MCF 10A (cell line): ENCODE measurements at regions not wholly inside any gene's neighbourhood (a gene's known extent, or its start where the extent isn't known, plus 50 kb on each side); places are given as distances from the start of the nearest gene placed in this dataset.

Experiments
- BruUV-seq: library from RNA; stranded (reverse); fragments of 400-500 nt; replicated peaks from 2 replicates; lab custom pipeline; 2021; lab: Mats Ljungman, UMichigan
- CTCF ChIA-PET: fragments of 300-600 bp; sonication (Branson Sonifier 250); formaldehyde crosslinking; extraction: SDS; loops from one replicate; lab custom pipeline; 2021; ENCODE audit warnings: antibody characterized with exemption, inconsistent platforms; lab: Yijun Ruan, JAX
- POLR2A ChIA-PET: fragments of 300-600, 350-650 bp; sonication (Branson Sonifier 250); formaldehyde crosslinking; extraction: SDS; loops from one replicate; lab custom pipeline; 2020; ENCODE audit warnings: antibody characterized with exemption, inconsistent platforms; lab: Yijun Ruan, JAX
- DNase-seq: peaks from one replicate; pipeline ENCODE4 v3.0.0-alpha.2; 2018; ENCODE audit not compliant: unreplicated experiment
- H3K27ac Mint-ChIP-seq: one replicate; pipeline ENCODE4 v1.8.0; 2022; ENCODE audit warnings: mild to moderate bottlenecking, low read depth, mixed read lengths; ENCODE audit not compliant: unreplicated experiment
- H3K27me3 Mint-ChIP-seq: one replicate; pipeline ENCODE4 v1.8.0; 2022; ENCODE audit warnings: mixed read lengths; ENCODE audit not compliant: insufficient read depth, unreplicated experiment
- H3K36me3 Mint-ChIP-seq: one replicate; pipeline ENCODE4 v1.8.0; 2022; ENCODE audit warnings: mild to moderate bottlenecking, moderate library complexity, mixed read lengths; ENCODE audit not compliant: insufficient read depth, unreplicated experiment
- H3K4me1 Mint-ChIP-seq: one replicate; pipeline ENCODE4 v1.8.0; 2022; ENCODE audit warnings: mixed read lengths; ENCODE audit not compliant: insufficient read depth, unreplicated experiment
- H3K4me3 Mint-ChIP-seq: one replicate; pipeline ENCODE4 v1.8.0; 2022; ENCODE audit warnings: mild to moderate bottlenecking, moderate library complexity, mixed read lengths; ENCODE audit not compliant: unreplicated experiment
- H3K9me3 Mint-ChIP-seq: one replicate; pipeline ENCODE4 v1.8.0; 2022; ENCODE audit warnings: mixed read lengths; ENCODE audit not compliant: unreplicated experiment
- CTCF ChIP-seq: fragments of 200-600 bp; IDR thresholded peaks from one replicate; pipeline ENCODE4 v1.8.0; 2022; ENCODE audit warnings: antibody characterized with exemption, mild to moderate bottlenecking; ENCODE audit not compliant: unreplicated experiment
- intact Hi-C: fragments of 100-400 bp; cut with micrococcal nuclease; formaldehyde crosslinking; loops from 2 replicates; pipeline ENCODE4 v1.14.1; 2022

DNA sequence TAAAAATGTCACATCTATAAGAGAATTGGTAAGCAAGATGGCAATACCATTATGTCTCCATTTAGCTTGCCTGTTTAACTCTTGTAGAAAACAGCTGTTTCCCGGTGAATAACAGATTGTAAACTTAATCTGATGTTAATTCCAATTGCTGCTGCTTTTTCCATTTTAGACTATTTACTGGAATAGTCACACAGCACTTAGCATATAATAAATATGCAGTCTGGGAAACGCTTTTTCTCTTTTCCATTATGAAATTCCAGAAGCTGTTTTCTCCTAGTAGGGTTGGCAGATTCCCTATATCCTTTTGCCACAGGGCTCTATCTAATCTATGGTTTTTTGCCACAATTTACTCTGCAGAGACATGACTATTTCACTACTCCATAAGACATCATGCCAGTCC lies 148.0 kb downstream of the CEMIP2 start:
- DNase-seq = no peak
- Mint-ChIP-seq H3K27me3 (no peaks in the 10 kb centered on the region), H3K4me3 (no peak overlapping the region), H3K27ac (no peak overlapping the region), H3K4me1 (no peaks in the 10 kb centered on the region), H3K9me3 (no peaks in the 10 kb centered on the region), H3K36me3 (peaks cover 6% of the 10 kb centered on the region)
- CTCF ChIA-PET = interaction anchor here (2.1 kb wide), 1 partner anchor 16 kb away, joined by 9 read pairs; no protein-coding TSS in a partner anchor
- no TSS peak for BruUV-seq
- POLR2A ChIA-PET = no interaction called here
- no peak for TF ChIP-seq CTCF
- intact Hi-C loops = no loop called here

- intact Hi-C loops = no loop called here
- H3K4me3 Mint-ChIP-seq = no peak overlapping the region
- H3K27ac Mint-ChIP-seq = no peak overlapping the region
- peaks cover 6% of the 10 kb centered on the region for H3K36me3 Mint-ChIP-seq
- CTCF ChIA-PET = interaction anchor here (2.1 kb wide), 1 partner anchor 15 kb away, joined by 9 read pairs; no protein-coding TSS in a partner anchor
- no peaks in the 10 kb centered on the region for H3K27me3 Mint-ChIP-seq
- H3K4me1 Mint-ChIP-seq = no peaks in the 10 kb centered on the region
- BruUV-seq = no TSS peak
- H3K9me3 Mint-ChIP-seq = no peaks in the 10 kb centered on the region
- no peak for DNase-seq
- POLR2A ChIA-PET = no interaction called here
- no peak for TF ChIP-seq CTCF
Observed at GRCh38 chr9:71619926-71620325, 148.4 kb downstream of the CEMIP2 start.

- no peak overlapping the region for H3K27ac Mint-ChIP-seq
- no peaks in the 10 kb centered on the region for H3K27me3 Mint-ChIP-seq
- no TSS peak for BruUV-seq
- peaks cover 6% of the 10 kb centered on the region for H3K36me3 Mint-ChIP-seq
- ChIA-PET CTCF (interaction anchor here (1.1 to 2.2 kb wide), 3 partner anchors 9 to 329 kb away, joined by 3 to 18 read pairs (median 5); no protein-coding TSS in a partner anchor), POLR2A (interaction anchor here (0.7 kb wide), 1 partner anchor 643 kb away, joined by 3 read pairs; no protein-coding TSS in a partner anchor)
- no peaks in the 10 kb centered on the region for H3K4me1 Mint-ChIP-seq
- TF ChIP-seq CTCF = no peak
- H3K9me3 Mint-ChIP-seq = no peaks in the 10 kb centered on the region
- intact Hi-C loops = no loop called here
- no peak overlapping the region for H3K4me3 Mint-ChIP-seq
- no peak for DNase-seq
Observed at GRCh38 chr9:71614409-71615010, 153.8 kb downstream of the CEMIP2 start.

GRCh38 chr9:71612889-71613288 lies 155.4 kb downstream of the CEMIP2 start:
- Mint-ChIP-seq H3K27me3 (no peaks in the 10 kb centered on the region), H3K27ac (no peak overlapping the region), H3K4me1 (no peaks in the 10 kb centered on the region), H3K9me3 (no peaks in the 10 kb centered on the region), H3K36me3 (no peaks in the 10 kb centered on the region), H3K4me3 (no peak overlapping the region)
- no TSS peak for BruUV-seq
- DNase-seq = no peak
- POLR2A ChIA-PET = no interaction called here
- no peak for TF ChIP-seq CTCF
- CTCF ChIA-PET = interaction anchor here (0.7 to 1.3 kb wide), 2 partner anchors 9 to 100 kb away, joined by 3 to 8 read pairs; no protein-coding TSS in a partner anchor
- intact Hi-C loops = no loop called here
